Skin epidermis (tissue), 12 donors: ENCODE measurements at regions not wholly inside any gene's neighbourhood (a gene's known extent, or its start where the extent isn't known, plus 50 kb on each side); places are given as distances from the start of the nearest gene placed in this dataset.
"Not testable (repeated sequence)": the region's sequence is repeated elsewhere in the genome, so short reads cannot be mapped to it uniquely, and the experiment has no call there.

ENCODE experiments used
- H3K27ac ChIP-seq, 21 experiments: fragments of 200-600 bp; sonication (generic) in 11 of 21; one replicate each; pipeline ENCODE4 v1.5.0; 2020; ENCODE audit warnings: mild to moderate bottlenecking in 3 of 21, inconsistent platforms in 2 of 21, moderate library complexity in 2 of 21
- H3K4me3 ChIP-seq, 7 experiments: fragments of 200-600 bp; sonication (generic) in 2 of 7; one replicate each; pipeline ENCODE4 v1.5.0; 2020; ENCODE audit warnings: inconsistent platforms in 2 of 7, mild to moderate bottlenecking in 2 of 7, moderate library complexity in 1 of 7

- Histone ChIP-seq H3K4me3 (no peak overlapping the region), H3K27ac (no peak overlapping the region)
These were observed 856.0 kb downstream of the TRAM1L1 start for GRCh38 chr4:116229420-116229819.

GRCh38 chr4:116223040-116223732 is 862.2 kb downstream of the TRAM1L1 start:
- H3K4me3 ChIP-seq, result no peak overlapping the region
- H3K27ac ChIP-seq, result no peak overlapping the region

DNA sequence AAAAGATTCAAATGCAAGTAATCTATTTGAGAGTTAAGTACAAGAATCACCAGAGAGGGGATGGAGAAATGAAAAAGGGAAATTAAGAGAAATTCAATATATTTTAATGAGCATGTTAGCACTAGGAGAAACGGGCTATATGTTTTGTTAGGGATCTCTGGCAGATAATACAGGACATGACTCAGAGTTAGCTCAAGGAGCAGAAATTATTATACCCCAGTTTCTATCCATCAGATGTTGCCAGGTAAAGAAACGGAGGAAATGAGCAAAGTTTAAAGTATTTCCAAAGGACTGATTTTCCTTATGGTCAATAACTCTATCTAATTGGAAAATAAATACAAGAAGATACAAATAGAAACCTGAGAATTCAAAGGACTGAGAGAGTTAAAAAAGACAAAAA is 867.6 kb downstream of the TRAM1L1 start:
- H3K4me3 ChIP-seq, result no peak overlapping the region

GRCh38 chr4:116215622-116216021 is 869.8 kb downstream of the TRAM1L1 start:
- H3K4me3 ChIP-seq, result no peak overlapping the region
- no peak overlapping the region for H3K27ac ChIP-seq

More for the DNA sequence above, 867.6 kb downstream of the TRAM1L1 start:
- no peak overlapping the region for H3K27ac ChIP-seq

- no peak overlapping the region for H3K27ac ChIP-seq
These were observed 882.9 kb downstream of the TRAM1L1 start for GRCh38 chr4:116202524-116202923.

GRCh38 chr4:116197317-116197809 is 888.0 kb downstream of the TRAM1L1 start:
- no peak overlapping the region for H3K4me3 ChIP-seq

More at GRCh38 chr4:116202524-116202923, 882.9 kb downstream of the TRAM1L1 start:
- no peak overlapping the region for H3K4me3 ChIP-seq

DNA sequence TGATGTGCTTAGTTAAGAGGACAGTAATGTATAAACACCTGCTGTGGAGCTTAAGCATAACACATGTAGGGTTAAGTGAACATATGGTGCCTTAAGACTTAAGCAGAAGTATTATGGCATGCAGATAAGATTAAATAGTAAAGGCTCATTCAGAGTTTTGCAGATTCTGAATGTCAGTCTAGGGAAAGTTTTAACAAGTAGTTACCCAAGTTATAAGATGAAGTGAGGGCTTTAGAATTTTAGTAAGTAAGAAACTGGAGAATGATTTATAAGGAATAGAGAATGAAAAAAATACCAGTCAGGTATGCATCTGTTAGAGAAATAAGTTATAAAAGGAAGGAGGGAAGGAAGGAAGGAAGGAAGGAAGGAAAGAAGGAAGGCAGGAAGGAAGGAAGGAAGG is 902.1 kb downstream of the TRAM1L1 start:
- Histone ChIP-seq H3K27ac (no peak overlapping the region), H3K4me3 (no peak overlapping the region)

More at GRCh38 chr4:116197317-116197809, 888.0 kb downstream of the TRAM1L1 start:
- H3K27ac ChIP-seq, result no peak overlapping the region

GRCh38 chr4:116180157-116180601 is 905.2 kb downstream of the TRAM1L1 start:
- Histone ChIP-seq H3K27ac (no peak overlapping the region), H3K4me3 (no peak overlapping the region)

- H3K27ac ChIP-seq, H3K4me3 ChIP-seq: not testable (repeated sequence)
These were observed 934.0 kb downstream of the TRAM1L1 start for GRCh38 chr4:116151371-116151770.

DNA sequence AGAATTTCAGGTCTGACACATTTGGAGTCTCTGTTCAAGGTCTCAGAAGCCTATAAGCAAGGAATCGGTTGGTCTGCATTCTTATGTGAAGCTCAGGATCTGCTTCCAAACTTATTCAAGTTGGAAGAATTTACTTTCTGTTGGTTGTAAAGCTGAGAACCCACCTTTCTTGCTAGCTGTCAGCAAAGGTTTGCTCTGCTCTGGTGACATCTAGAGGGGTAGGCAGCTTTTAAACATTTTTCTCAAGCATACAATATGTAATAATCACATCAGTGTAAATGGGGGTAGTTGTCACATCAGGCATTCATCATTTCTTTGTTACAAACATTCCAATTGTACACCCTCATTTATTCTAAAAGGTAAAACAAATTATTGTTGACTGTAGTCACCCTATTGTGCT is 935.2 kb downstream of the TRAM1L1 start:
- H3K27ac ChIP-seq, result no peak overlapping the region
- H3K4me3 ChIP-seq, result no peak overlapping the region

- H3K4me3 ChIP-seq, result no peak overlapping the region
These were observed 942.2 kb downstream of the TRAM1L1 start for GRCh38 chr4:116143198-116143597.

DNA sequence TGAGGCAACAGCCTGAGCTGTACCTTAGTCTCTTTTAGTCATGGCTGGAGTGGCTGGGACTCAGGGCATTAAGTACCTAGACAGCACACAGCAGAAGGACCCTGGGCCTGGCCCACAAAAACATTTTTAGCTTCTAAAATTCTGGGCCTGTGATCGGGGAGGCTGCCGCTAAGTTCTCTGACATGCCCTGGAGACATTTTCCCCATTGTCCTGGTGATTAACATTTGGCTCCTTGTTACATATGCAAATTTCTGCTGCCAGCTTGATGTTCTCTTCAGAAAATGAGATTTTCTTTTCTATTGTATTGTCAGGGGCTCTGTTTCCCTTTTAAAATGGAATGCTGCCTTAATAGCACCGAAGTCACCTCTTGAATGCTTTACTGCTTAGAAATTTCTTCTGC is 952.4 kb downstream of the TRAM1L1 start:
- Histone ChIP-seq H3K27ac (no peak overlapping the region), H3K4me3 (no peak overlapping the region)

More at GRCh38 chr4:116143198-116143597, 942.2 kb downstream of the TRAM1L1 start:
- no peak overlapping the region for H3K27ac ChIP-seq

GRCh38 chr4:116126794-116127193 is 958.6 kb downstream of the TRAM1L1 start:
- Histone ChIP-seq H3K27ac (no peak overlapping the region), H3K4me3 (no peak overlapping the region)

DNA sequence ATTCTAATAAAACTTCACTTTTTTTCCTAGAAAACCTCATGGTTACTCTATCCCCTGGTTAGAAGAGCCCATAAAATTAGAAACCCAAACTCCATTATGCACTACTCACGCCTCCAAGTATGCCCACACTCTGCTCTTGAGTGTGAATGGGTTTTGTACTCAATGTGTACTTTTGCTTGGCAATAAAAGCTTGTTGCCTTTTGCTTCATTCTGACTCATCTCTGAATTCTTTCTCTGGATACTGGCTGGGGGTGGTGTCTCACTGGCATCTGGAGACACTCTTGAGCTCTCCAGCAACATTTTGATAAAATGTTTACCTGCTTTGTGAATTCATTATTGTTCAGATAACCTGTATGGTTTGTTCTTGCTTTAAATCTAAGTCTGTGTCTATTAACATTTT is 963.3 kb downstream of the TRAM1L1 start:
- H3K4me3 ChIP-seq, result no peak overlapping the region
- H3K27ac ChIP-seq, result no peak overlapping the region

DNA sequence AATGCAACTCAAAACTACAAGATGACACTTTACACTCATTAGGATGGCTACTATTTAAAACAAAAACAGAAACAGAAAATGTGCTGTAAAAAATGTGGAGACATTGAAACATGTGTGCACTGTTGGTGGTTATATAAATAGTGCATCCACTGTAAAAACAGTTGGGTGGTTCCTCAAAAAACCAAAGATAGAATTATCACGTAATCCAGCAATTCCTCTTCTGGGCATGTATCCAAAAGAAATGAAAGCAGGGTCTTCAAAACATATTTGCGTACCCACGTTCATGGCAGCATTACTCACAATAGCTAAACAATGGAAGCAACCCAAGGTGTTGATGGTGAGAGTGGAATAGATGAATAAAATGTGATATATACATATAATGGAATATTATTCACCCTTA is 967.2 kb downstream of the TRAM1L1 start:
- Histone ChIP-seq H3K27ac (no peak overlapping the region), H3K4me3 (no peak overlapping the region)

DNA sequence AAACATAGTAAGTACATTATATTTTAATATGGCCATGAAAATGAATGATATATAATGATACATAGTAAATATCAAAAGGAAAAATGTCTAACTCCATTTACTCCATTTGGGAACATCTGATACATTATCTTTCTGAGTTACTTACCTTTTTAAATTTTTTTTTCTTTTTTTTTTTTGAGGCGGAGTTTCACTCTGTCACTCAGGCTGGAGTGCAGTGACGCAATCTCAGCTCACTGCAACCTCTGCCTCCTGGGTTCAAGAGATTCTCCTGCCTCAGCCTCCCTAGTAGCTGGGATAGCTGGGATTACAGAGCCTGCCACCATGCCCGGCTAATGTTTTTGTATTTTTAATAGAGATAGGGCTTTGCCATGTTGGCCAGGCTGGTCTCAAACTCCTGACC is 972.5 kb downstream of the TRAM1L1 start:
- H3K27ac ChIP-seq, H3K4me3 ChIP-seq: not testable (repeated sequence)

- H3K27ac ChIP-seq, result no peak overlapping the region
These were observed 974.7 kb downstream of the TRAM1L1 start for GRCh38 chr4:116110713-116111112.

GRCh38 chr4:116108606-116109005 is 976.8 kb downstream of the TRAM1L1 start:
- H3K4me3 ChIP-seq, result no peak overlapping the region

More at GRCh38 chr4:116110713-116111112, 974.7 kb downstream of the TRAM1L1 start:
- H3K4me3 ChIP-seq, result no peak overlapping the region

DNA sequence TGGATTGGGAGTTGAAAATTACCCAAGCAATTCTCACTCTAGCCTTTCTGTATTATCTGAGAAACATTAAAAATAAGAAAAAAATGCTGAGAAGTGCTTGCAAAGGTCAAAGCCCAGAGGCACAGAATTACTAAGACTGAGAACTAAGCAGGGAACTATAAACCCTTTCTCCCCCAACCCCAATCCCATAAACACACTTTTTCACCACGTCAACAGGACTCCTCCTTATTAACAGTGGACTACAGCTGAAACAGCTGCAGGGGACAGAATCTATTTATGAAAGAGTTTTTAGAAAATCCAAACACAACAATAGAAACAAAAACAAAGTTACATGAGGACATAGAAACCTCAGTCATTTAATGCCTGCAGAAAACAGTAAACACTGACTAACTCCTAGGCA is 984.1 kb downstream of the TRAM1L1 start:
- H3K27ac ChIP-seq, result no peak overlapping the region
- no peak overlapping the region for H3K4me3 ChIP-seq

More at GRCh38 chr4:116108606-116109005, 976.8 kb downstream of the TRAM1L1 start:
- no peak overlapping the region for H3K27ac ChIP-seq

GRCh38 chr4:116099596-116099995 is 985.8 kb downstream of the TRAM1L1 start:
- no peak overlapping the region for H3K27ac ChIP-seq

DNA sequence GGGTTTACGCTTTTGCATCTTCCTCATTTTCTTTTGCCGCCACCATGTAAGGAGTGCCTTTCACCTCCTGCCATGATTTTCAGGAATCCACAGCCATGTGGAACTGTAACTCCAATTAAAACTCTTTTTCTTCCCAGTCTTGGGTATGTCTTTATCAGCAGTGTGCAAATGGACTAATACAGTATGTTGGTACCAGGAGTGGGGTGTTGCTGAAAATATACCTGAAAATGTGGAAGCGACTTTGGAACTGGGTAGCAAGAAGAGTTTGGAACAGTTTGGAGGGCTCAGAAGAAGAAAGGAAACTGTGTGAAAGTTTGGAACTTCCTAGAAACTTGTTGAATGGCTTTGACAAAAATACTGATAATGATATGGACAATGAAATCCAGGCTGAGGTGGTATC is 983.9 kb upstream of the NDST4 start:
- H3K27ac ChIP-seq, H3K4me3 ChIP-seq: not testable (repeated sequence)

More at GRCh38 chr4:116099596-116099995, 985.8 kb downstream of the TRAM1L1 start:
- H3K4me3 ChIP-seq, result no peak overlapping the region

DNA sequence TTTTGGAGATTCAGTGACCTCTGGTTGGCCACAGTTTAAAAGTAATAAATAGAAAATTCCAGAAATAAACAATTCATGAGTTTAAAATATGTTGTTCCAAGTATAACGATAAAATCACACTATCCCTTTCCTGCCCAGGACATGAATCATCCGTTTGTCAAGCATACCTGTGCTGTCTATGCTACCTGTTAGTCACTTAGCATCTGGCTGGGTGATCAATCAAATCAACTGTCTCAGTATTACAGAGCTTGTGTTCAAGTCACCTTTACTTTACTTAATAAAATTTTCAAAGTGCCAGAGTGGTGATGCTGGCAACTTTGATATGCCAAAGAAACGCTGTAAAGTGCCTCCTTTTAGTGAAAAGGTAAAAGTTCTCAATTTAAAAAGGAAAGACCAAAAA is 979.5 kb upstream of the NDST4 start:
- H3K27ac ChIP-seq, result no peak overlapping the region
- no peak overlapping the region for H3K4me3 ChIP-seq
